GM23338 (cell line): ENCODE measurements at regions not wholly inside any gene's neighbourhood (a gene's known extent, or its start where the extent isn't known, plus 50 kb on each side); places are given as distances from the start of the nearest gene placed in this dataset.

Source experiments
- ATAC-seq: fragments of 200-7000 bp; cut with Tn5 transposase; 3 replicates; pipeline ENCODE4 v1.9.1; 2020
- DNase-seq: peaks from one replicate; pipeline ENCODE4 v3.0.0-alpha.2; 2015; ENCODE audit warnings: low spot score
- H2AFZ ChIP-seq: fragments of 200-600 bp; sonication (generic); 2 replicates; pipeline ENCODE4 v1.8.0; 2016; ENCODE audit warnings: antibody characterized with exemption, mild to moderate bottlenecking, moderate library complexity
- H3F3A ChIP-seq: fragments of 200-600 bp; sonication (generic); replicated peaks from 2 replicates; pipeline ENCODE4 v1.8.0; 2017; ENCODE audit warnings: antibody characterized with exemption, mixed run types, low read depth
- H3K27ac ChIP-seq: fragments of 200-600 bp; sonication (generic); 2 replicates; pipeline ENCODE4 v1.6.1; 2016; ENCODE audit warnings: low read depth
- H3K27me3 ChIP-seq: fragments of 200-600 bp; sonication (generic); 2 replicates; pipeline ENCODE4 v1.8.0; 2016; ENCODE audit warnings: mild to moderate bottlenecking, mixed run types, moderate library complexity; ENCODE audit not compliant: insufficient read depth
- H3K36me3 ChIP-seq: fragments of 200-600 bp; sonication (generic); 2 replicates; pipeline ENCODE4 v1.8.0; 2016; ENCODE audit warnings: mild to moderate bottlenecking; ENCODE audit not compliant: insufficient read depth
- H3K4me1 ChIP-seq: fragments of 200-600 bp; sonication (generic); 2 replicates; pipeline ENCODE4 v1.8.0; 2016; ENCODE audit warnings: mild to moderate bottlenecking, moderate library complexity; ENCODE audit not compliant: insufficient read depth
- H3K4me2 ChIP-seq: fragments of 200-600 bp; sonication (generic); 2 replicates; pipeline ENCODE4 v1.7.1; 2017; ENCODE audit warnings: mixed run types
- H3K4me3 ChIP-seq: fragments of 200-600 bp; sonication (generic); 2 replicates; pipeline ENCODE4 v1.6.1; 2016; ENCODE audit warnings: mixed run types
- H3K79me2 ChIP-seq: fragments of 200-600 bp; sonication (generic); replicated peaks from 2 replicates; pipeline ENCODE4 v1.8.0; 2017; ENCODE audit warnings: mild to moderate bottlenecking; ENCODE audit not compliant: insufficient read depth
- H3K9me2 ChIP-seq: fragments of 200-600 bp; sonication (generic); 2 replicates; pipeline ENCODE4 v1.8.0; 2017; ENCODE audit not compliant: insufficient read depth
- H4K20me1 ChIP-seq: fragments of 200-600 bp; sonication (generic); replicated peaks from 2 replicates; pipeline ENCODE4 v1.8.0; 2017; ENCODE audit warnings: mild to moderate bottlenecking; ENCODE audit not compliant: insufficient read depth
- H3K27ac Mint-ChIP-seq: 2 replicates; pipeline ENCODE4 v1.8.0; 2020; ENCODE audit warnings: inconsistent platforms, mild to moderate bottlenecking, moderate library complexity, mixed read lengths
- H3K27me3 Mint-ChIP-seq: 3 replicates; pipeline ENCODE4 v1.8.0; 2022; ENCODE audit warnings: low read depth, mild to moderate bottlenecking, moderate library complexity, mixed read lengths, inconsistent platforms; ENCODE audit not compliant: insufficient read depth, poor library complexity
- H3K36me3 Mint-ChIP-seq: 3 replicates; pipeline ENCODE4 v1.8.0; 2021; ENCODE audit warnings: low read depth, mild to moderate bottlenecking, inconsistent platforms, moderate library complexity, mixed read lengths
- H3K4me1 Mint-ChIP-seq: 3 replicates; pipeline ENCODE4 v1.8.0; 2020; ENCODE audit warnings: mild to moderate bottlenecking, inconsistent platforms, mixed read lengths
- H3K4me3 Mint-ChIP-seq: 3 replicates; pipeline ENCODE4 v1.8.0; 2021; ENCODE audit warnings: moderate library complexity, mild to moderate bottlenecking, inconsistent platforms, mixed read lengths
- H3K9me3 Mint-ChIP-seq: 3 replicates; pipeline ENCODE4 v1.8.0; 2020; ENCODE audit warnings: moderate library complexity, mild to moderate bottlenecking, inconsistent platforms, mixed read lengths
- CREB1 ChIP-seq: fragments of 250-450 bp; sonication (Bioruptor Pico); IDR thresholded peaks from 2 replicates; pipeline ENCODE4 v1.5.0; 2020; ENCODE audit warnings: low read depth, mild to moderate bottlenecking, moderate library complexity
- CTCF ChIP-seq, 2 experiments: fragments of 200-600 bp in 1 of 2; sonication (generic) in 1 of 2; conservative IDR thresholded peaks; 2 replicates each; pipeline versions ENCODE4 v1.5.1 to v1.6.1; 2016 to 2017; ENCODE audit warnings: antibody characterized with exemption in 2 of 2, low read depth in 2 of 2, mild to moderate bottlenecking in 2 of 2, moderate library complexity in 1 of 2
- ETS1 ChIP-seq: IDR thresholded peaks from 2 replicates; pipeline ENCODE4 v1.6.1; 2016; ENCODE audit warnings: antibody characterized with exemption
- EZH2 ChIP-seq: fragments of 200-600 bp; sonication (generic); IDR thresholded peaks from one replicate; pipeline ENCODE4 v1.8.0; 2017; ENCODE audit warnings: antibody characterized with exemption, mild to moderate bottlenecking, low read depth; ENCODE audit not compliant: unreplicated experiment
- EZH2phosphoT487 ChIP-seq: fragments of 200-600 bp; sonication (generic); IDR thresholded peaks from one replicate; pipeline ENCODE4 v1.8.1; 2018; ENCODE audit warnings: antibody characterized with exemption; ENCODE audit not compliant: unreplicated experiment
- JUNB ChIP-seq: IDR thresholded peaks from one replicate; pipeline ENCODE4 v1.6.1; 2016; ENCODE audit warnings: antibody characterized with exemption; ENCODE audit not compliant: unreplicated experiment
- NANOG ChIP-seq: IDR thresholded peaks from 2 replicates; pipeline ENCODE4 v1.6.1; 2016; ENCODE audit warnings: antibody characterized with exemption, borderline replicate concordance
- POLR2AphosphoS5 ChIP-seq: IDR thresholded peaks from 2 replicates; pipeline ENCODE4 v1.6.1; 2016; ENCODE audit warnings: antibody characterized with exemption, low read depth
- REST ChIP-seq: IDR thresholded peaks from one replicate; pipeline ENCODE4 v1.6.1; 2018; ENCODE audit warnings: antibody characterized with exemption; ENCODE audit not compliant: unreplicated experiment
- STAT1 ChIP-seq: IDR thresholded peaks from one replicate; pipeline ENCODE4 v1.6.1; 2016; ENCODE audit warnings: antibody characterized with exemption; ENCODE audit not compliant: unreplicated experiment
- ZNF114 ChIP-seq: fragments of 250-450 bp; sonication (Bioruptor Pico); IDR thresholded peaks from 2 replicates; pipeline ENCODE4 v1.5.0; 2020; ENCODE audit warnings: mild to moderate bottlenecking, moderate library complexity
- ZNF331 ChIP-seq: fragments of 250-450 bp; sonication (Bioruptor Pico); IDR thresholded peaks from 2 replicates; pipeline ENCODE4 v1.5.0; 2020; ENCODE audit warnings: low read depth, mild to moderate bottlenecking, moderate library complexity
- ZNF462 ChIP-seq: fragments of 250-450 bp; sonication (Bioruptor Pico); IDR thresholded peaks from 2 replicates; pipeline ENCODE4 v1.5.0; 2020; ENCODE audit warnings: mild to moderate bottlenecking, moderate library complexity

- Mint-ChIP-seq H3K27me3 (peaks cover 1% of the 10 kb centered on the region), H3K27ac (no peak overlapping the region), H3K9me3 (peaks cover 4% of the 10 kb centered on the region; the same call in 1 of the 3 replicates), H3K4me1 (peaks cover 18% of the 10 kb centered on the region), H3K4me3 (no peak overlapping the region), H3K36me3 (no peaks in the 10 kb centered on the region; the same call in 2 of the 3 replicates)
- Histone ChIP-seq H2AFZ (no peak overlapping the region), H3K4me2 (no peak overlapping the region), H3K79me2 (no peaks in the 10 kb centered on the region), H3K4me3 (no peak overlapping the region), H3K27me3 (no peaks in the 10 kb centered on the region), H3K36me3 (no peaks in the 10 kb centered on the region), H4K20me1 (no peaks in the 10 kb centered on the region), H3F3A (no peaks in the 10 kb centered on the region), H3K4me1 (peaks cover 13% of the 10 kb centered on the region), H3K9me2 (no peaks in the 10 kb centered on the region), H3K27ac (no peak overlapping the region)
- ATAC-seq (no peak), DNase-seq (no peak)
- TF ChIP-seq JUNB = no peak
- TF ChIP-seq ETS1 = no peak
- no peak for TF ChIP-seq NANOG
- no peak for TF ChIP-seq ZNF114 (CRISPR knock-in tag)
- no peak for TF ChIP-seq REST
- TF ChIP-seq STAT1 = no peak
- no peak for TF ChIP-seq ZNF462 (CRISPR knock-in tag)
- TF ChIP-seq CTCF (conservative IDR thresholded peaks at IDR 0.05; ENCODE audit: low read depth in 2 of 2) = no peak
- TF ChIP-seq EZH2 = no peak
- no peak for TF ChIP-seq POLR2AphosphoS5
- no peak for TF ChIP-seq CREB1 (CRISPR knock-in tag)
- TF ChIP-seq ZNF331 (CRISPR knock-in tag) = no peak
- no peak for TF ChIP-seq EZH2phosphoT487
Measured at GRCh38 chr9:16063241-16063591, 510.4 kb downstream of the CCDC171 start.
